ENCODE measurements at regions not wholly inside any gene's neighbourhood (a gene's known extent, or its start where the extent isn't known, plus 50 kb on each side); places are given as distances from the start of the nearest gene placed in this dataset.

DNA sequence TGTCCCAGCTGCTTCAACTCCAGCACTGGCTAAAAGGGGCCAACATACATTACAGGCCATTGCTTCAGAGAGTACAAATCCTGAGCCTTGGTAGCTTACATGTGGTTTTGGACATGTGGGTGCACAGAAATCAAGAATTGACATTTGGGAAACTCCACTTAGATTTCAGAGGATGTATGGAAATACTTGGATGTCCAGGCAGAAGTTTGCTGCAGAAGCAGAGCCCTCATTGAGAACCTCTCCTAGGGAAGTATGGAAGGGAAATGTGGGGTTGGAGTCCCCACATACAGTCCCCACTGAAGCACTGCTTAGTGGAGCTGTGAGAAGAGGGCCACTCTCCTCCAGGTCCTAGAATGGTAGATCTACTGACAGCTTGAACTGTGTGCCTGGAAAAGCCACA is 218.0 kb upstream of the CWC22 start:
- Histone ChIP-seq H3K4me3 (ENCODE audit: low read depth in 2 of 2, low read length in 1 of 2) (no peak overlapping the region), H3K4me2 (no peak overlapping the region), H3K79me2 (ENCODE audit: insufficient read depth) (no peaks in the 10 kb centered on the region), H3K27ac (ENCODE audit: low read depth in 2 of 2, low read length in 1 of 2) (no peak overlapping the region), H3F3A (replicated peaks; ENCODE audit: insufficient read depth) (no peaks in the 10 kb centered on the region), H4K20me1 (ENCODE audit: insufficient read depth) (no peaks in the 10 kb centered on the region), H3K4me1 (ENCODE audit: control insufficient read depth in 1 of 2, insufficient read depth in 2 of 2, low read depth in 1 of 2, low read length in 1 of 2) (no peaks in the 10 kb centered on the region), H3K9me2 (no peaks in the 10 kb centered on the region), H2AFZ (ENCODE audit: low read depth) (no peak overlapping the region), H3K9me3 (no peaks in the 10 kb centered on the region), H3K36me3 (replicated peaks in 1 of 2; ENCODE audit: control insufficient read depth in 1 of 2, insufficient read depth in 2 of 2, low read length in 1 of 2) (no peaks in the 10 kb centered on the region), H3K9ac (no peak overlapping the region), H3K27me3 (ENCODE audit: insufficient read depth) (no peaks in the 10 kb centered on the region)
- TF ChIP-seq MEF2A (IDR thresholded peaks at IDR 0.05; ENCODE audit: borderline replicate concordance, low read depth) (no peak), FOSL2 (IDR thresholded peaks at IDR 0.05; ENCODE audit: borderline replicate concordance, low read depth) (no peak), RCOR1 (IDR thresholded peaks at IDR 0.05; ENCODE audit: low read length) (no peak), RXRA (IDR thresholded peaks at IDR 0.05; ENCODE audit: borderline replicate concordance, low read depth) (no peak), TCF12 (IDR thresholded peaks at IDR 0.05) (no peak), NRF1 (IDR thresholded peaks at IDR 0.05; ENCODE audit: low read depth, low read length) (no peak), EP300 (IDR thresholded peaks at IDR 0.05; ENCODE audit: borderline replicate concordance in 1 of 2, low read depth in 1 of 2, low read length in 1 of 2) (no peak), TAF1 (IDR thresholded peaks at IDR 0.05; ENCODE audit: borderline replicate concordance, low read depth, low read length) (no peak), EZH2phosphoT487 (IDR thresholded peaks at IDR 0.05; ENCODE audit: borderline replicate concordance, low read depth) (no peak)
- TF ChIP-seq, protein P1, sequence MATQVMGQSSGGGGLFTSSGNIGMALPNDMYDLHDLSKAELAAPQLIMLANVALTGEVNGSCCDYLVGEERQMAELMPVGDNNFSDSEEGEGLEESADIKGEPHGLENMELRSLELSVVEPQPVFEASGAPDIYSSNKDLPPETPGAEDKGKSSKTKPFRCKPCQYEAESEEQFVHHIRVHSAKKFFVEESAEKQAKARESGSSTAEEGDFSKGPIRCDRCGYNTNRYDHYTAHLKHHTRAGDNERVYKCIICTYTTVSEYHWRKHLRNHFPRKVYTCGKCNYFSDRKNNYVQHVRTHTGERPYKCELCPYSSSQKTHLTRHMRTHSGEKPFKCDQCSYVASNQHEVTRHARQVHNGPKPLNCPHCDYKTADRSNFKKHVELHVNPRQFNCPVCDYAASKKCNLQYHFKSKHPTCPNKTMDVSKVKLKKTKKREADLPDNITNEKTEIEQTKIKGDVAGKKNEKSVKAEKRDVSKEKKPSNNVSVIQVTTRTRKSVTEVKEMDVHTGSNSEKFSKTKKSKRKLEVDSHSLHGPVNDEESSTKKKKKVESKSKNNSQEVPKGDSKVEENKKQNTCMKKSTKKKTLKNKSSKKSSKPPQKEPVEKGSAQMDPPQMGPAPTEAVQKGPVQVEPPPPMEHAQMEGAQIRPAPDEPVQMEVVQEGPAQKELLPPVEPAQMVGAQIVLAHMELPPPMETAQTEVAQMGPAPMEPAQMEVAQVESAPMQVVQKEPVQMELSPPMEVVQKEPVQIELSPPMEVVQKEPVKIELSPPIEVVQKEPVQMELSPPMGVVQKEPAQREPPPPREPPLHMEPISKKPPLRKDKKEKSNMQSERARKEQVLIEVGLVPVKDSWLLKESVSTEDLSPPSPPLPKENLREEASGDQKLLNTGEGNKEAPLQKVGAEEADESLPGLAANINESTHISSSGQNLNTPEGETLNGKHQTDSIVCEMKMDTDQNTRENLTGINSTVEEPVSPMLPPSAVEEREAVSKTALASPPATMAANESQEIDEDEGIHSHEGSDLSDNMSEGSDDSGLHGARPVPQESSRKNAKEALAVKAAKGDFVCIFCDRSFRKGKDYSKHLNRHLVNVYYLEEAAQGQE (IDR thresholded peaks at IDR 0.05; ENCODE audit: low read depth, low read length), result no peak
- TF ChIP-seq, protein P2, sequence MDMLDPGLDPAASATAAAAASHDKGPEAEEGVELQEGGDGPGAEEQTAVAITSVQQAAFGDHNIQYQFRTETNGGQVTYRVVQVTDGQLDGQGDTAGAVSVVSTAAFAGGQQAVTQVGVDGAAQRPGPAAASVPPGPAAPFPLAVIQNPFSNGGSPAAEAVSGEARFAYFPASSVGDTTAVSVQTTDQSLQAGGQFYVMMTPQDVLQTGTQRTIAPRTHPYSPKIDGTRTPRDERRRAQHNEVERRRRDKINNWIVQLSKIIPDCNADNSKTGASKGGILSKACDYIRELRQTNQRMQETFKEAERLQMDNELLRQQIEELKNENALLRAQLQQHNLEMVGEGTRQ (IDR thresholded peaks at IDR 0.05; ENCODE audit: borderline replicate concordance, low read depth, low read length), result no peak
- no peak for DNase-seq
- CTCF ChIA-PET, result interaction anchor here (0.7 kb wide), 1 partner anchor 13 kb away, joined by 3 read pairs; no protein-coding TSS in a partner anchor
- POLR2A ChIA-PET, result no interaction called here

DNA sequence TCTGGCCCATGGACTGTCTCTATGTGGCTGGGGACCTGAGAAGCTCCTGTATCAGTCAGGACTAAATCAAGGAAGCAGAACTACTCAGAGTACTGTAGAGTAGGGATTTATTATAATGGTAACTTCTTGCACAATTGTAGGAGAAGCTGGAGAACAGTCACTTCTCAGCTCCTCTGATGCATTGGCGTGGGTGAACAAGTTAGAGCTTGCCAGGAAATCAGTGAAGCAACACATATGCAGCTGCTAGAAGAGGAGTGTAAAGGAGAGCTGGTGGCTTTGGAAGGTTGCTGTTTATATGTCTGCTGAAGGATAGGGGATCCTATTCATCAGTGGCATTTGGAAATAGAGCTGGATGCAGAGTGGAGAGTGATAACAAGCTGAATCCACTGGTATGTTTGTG is 215.5 kb upstream of the CWC22 start:
- H3K9ac ChIP-seq, result no peak overlapping the region
- H3K4me3 ChIP-seq (ENCODE audit: low read depth in 2 of 2, low read length in 1 of 2), result no peak overlapping the region
- no peak overlapping the region for H2AFZ ChIP-seq (ENCODE audit: low read depth)
- no peaks in the 10 kb centered on the region for H3K27me3 ChIP-seq (ENCODE audit: insufficient read depth)
- TF ChIP-seq, protein P3, sequence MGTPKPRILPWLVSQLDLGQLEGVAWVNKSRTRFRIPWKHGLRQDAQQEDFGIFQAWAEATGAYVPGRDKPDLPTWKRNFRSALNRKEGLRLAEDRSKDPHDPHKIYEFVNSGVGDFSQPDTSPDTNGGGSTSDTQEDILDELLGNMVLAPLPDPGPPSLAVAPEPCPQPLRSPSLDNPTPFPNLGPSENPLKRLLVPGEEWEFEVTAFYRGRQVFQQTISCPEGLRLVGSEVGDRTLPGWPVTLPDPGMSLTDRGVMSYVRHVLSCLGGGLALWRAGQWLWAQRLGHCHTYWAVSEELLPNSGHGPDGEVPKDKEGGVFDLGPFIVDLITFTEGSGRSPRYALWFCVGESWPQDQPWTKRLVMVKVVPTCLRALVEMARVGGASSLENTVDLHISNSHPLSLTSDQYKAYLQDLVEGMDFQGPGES (IDR thresholded peaks at IDR 0.05; ENCODE audit: low read depth, low read length), result no peak
- TF ChIP-seq MXI1 (IDR thresholded peaks at IDR 0.05; ENCODE audit: low read depth, low read length), result no peak
- no peak for TF ChIP-seq SMC3 (IDR thresholded peaks at IDR 0.05; ENCODE audit: low read depth, low read length)
- TF ChIP-seq, protein P4, sequence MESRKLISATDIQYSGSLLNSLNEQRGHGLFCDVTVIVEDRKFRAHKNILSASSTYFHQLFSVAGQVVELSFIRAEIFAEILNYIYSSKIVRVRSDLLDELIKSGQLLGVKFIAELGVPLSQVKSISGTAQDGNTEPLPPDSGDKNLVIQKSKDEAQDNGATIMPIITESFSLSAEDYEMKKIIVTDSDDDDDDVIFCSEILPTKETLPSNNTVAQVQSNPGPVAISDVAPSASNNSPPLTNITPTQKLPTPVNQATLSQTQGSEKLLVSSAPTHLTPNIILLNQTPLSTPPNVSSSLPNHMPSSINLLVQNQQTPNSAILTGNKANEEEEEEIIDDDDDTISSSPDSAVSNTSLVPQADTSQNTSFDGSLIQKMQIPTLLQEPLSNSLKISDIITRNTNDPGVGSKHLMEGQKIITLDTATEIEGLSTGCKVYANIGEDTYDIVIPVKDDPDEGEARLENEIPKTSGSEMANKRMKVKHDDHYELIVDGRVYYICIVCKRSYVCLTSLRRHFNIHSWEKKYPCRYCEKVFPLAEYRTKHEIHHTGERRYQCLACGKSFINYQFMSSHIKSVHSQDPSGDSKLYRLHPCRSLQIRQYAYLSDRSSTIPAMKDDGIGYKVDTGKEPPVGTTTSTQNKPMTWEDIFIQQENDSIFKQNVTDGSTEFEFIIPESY (IDR thresholded peaks at IDR 0.05; ENCODE audit: borderline replicate concordance, low read depth), result no peak
- no peaks in the 10 kb centered on the region for H3K79me2 ChIP-seq (ENCODE audit: insufficient read depth)
- H4K20me1 ChIP-seq (ENCODE audit: insufficient read depth), result no peaks in the 10 kb centered on the region
- ChIA-PET POLR2A (no interaction called here), CTCF (no interaction called here)
- no peak overlapping the region for H3K27ac ChIP-seq (ENCODE audit: low read depth in 2 of 2, low read length in 1 of 2)
- H3K9me3 ChIP-seq, result no peaks in the 10 kb centered on the region
- no peak for DNase-seq
- no peaks in the 10 kb centered on the region for H3K36me3 ChIP-seq (replicated peaks in 1 of 2; ENCODE audit: control insufficient read depth in 1 of 2, insufficient read depth in 2 of 2, low read length in 1 of 2)
- no peaks in the 10 kb centered on the region for H3F3A ChIP-seq (replicated peaks; ENCODE audit: insufficient read depth)
- H3K4me1 ChIP-seq (ENCODE audit: control insufficient read depth in 1 of 2, insufficient read depth in 2 of 2, low read depth in 1 of 2, low read length in 1 of 2), result no peaks in the 10 kb centered on the region
- H3K9me2 ChIP-seq, result no peaks in the 10 kb centered on the region
- WGBS (ENCODE audit: low lambda C conversion rate), result 33% methylated on average over 1 of the region's 1 CpG
- no peak overlapping the region for H3K4me2 ChIP-seq

All from SK-N-SH (cell line).